ENCODE measurements at regions not wholly inside any gene's neighbourhood (a gene's known extent, or its start where the extent isn't known, plus 50 kb on each side); places are given as distances from the start of the nearest gene placed in this dataset.

GRCh38 chr13:24074678-24075077, 85.8 kb upstream of the SPATA13 start:
- in situ Hi-C loops (cut with HindIII; ENCODE audit: low sequenced_read_pairs), result no loop called here

DNA sequence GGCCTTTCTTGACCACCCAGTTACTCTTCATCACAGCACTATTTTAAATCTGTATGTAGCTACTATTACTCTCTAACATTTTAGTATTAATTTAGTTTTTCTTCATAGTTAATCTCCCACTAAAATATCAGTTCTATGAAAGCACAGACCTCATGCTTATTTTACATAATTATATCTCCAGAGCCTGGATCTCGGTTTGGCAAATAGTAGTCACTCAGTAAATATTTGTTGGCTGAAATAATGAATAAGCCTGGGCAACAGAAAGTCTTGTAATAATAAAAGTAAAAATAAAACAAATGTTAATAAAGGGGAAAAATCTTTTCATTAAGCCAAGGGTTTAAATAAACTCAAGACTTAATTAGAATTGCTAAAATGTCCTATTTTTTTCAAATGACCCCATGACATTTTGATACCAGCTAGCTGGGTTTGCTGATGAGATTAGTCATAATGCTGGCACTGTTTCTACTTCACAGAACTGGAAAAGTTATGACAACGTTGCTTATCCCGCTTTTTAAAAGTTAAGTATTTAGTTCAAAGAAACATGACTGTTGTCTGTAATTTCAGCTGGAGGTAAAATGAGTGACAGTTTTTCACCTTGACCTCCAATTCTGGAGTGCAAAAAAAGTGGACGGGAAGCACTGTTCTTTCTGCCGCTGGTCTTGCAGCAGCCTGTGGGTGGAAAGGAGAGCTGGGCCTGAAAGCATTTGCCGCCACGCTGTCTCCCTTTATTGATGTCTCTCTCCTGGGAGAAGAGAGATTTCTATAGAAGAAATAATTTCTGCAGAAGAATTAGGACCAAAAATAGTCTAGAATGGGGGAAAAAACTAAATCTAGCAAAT, 85.2 kb upstream of the SPATA13 start:
- in situ Hi-C loops (cut with HindIII; ENCODE audit: low sequenced_read_pairs), result no loop called here

- in situ Hi-C loops (cut with HindIII; ENCODE audit: low sequenced_read_pairs), result no loop called here
These were observed 84.4 kb upstream of the SPATA13 start for GRCh38 chr13:24076109-24076508.

GRCh38 chr13:24076636-24077035, 83.9 kb upstream of the SPATA13 start:
- in situ Hi-C loops (cut with HindIII; ENCODE audit: low sequenced_read_pairs), result no loop called here

DNA sequence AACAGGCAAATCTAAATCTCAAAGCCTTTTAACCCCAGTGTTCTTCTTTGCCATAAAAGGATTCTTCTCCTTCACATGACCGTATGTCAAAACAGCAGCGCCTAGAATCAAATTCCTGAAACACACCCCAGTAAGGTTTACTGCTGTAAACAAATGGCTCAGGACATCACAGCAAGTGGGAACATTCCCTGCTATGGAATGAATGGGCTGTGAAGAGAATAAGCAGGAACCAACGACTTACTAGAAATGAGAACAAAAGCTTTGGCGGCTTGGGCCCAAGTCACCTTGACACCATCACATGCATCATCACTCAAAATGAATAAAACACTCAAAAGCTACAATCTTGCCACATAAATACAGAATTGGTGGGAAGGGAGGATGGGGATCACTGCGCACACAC, 80.4 kb upstream of the SPATA13 start:
- in situ Hi-C loops (cut with HindIII; ENCODE audit: low sequenced_read_pairs), result no loop called here

- in situ Hi-C loops (cut with HindIII; ENCODE audit: low sequenced_read_pairs), result no loop called here
These were observed 79.1 kb upstream of the SPATA13 start for GRCh38 chr13:24081387-24081786.

GRCh38 chr13:24083141-24083540, 77.4 kb upstream of the SPATA13 start:
- in situ Hi-C loops (cut with HindIII; ENCODE audit: low sequenced_read_pairs), result no loop called here

DNA sequence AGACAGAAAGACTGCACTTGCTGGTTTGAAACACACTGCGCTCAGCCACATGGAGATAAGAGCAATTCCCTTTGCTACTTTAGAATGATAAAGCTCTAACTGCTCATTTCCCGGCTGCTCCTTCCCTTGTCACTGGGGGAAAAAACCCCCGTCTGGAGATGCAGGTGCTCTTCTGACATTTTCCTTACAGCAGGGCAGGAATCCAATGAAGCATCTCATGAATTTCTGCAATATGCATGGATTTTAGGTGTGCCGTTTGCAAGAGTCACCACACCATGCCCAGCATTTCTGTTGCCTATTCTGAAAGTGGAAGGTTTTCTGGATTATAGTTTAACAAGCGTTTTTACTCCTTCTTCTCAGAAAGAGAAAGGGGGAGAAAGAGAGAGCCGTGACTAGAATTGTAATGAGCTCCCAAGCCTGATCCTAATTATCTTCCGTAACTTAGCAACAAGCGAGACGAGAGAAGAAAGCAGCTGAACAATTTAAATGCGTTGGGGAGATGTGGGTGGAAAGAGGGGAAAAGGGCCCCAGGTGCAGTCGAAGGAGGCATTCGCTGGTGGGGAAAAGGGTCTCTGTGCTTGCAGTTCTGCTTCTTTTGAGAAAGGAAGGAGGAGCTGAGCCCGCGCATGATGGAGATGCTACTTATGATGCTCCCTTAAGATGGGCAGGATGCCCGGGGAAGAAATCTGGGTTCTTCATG, 76.6 kb upstream of the SPATA13 start:
- in situ Hi-C loops (cut with HindIII; ENCODE audit: low sequenced_read_pairs), result no loop called here

DNA sequence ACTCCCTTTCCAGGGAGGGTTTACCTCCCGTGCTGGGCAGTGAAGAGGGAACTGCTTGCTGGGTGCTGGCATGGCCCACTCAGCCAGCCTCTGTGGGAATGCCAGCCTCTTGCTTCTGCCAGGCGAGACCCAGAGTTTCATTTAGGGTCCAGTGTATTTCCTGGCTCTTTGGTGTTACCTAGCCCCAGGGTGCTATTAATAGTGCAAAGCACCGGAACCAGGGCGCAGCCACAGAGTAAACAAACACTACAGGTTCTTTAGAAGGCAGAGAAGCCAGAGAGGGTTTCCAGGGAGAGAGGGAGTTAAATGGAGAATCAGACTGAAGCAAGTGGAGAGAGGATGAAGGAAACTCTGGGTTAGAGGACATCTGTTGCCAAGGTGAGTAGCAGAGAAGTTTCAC, 74.9 kb upstream of the SPATA13 start:
- in situ Hi-C loops (cut with HindIII; ENCODE audit: low sequenced_read_pairs), result no loop called here

DNA sequence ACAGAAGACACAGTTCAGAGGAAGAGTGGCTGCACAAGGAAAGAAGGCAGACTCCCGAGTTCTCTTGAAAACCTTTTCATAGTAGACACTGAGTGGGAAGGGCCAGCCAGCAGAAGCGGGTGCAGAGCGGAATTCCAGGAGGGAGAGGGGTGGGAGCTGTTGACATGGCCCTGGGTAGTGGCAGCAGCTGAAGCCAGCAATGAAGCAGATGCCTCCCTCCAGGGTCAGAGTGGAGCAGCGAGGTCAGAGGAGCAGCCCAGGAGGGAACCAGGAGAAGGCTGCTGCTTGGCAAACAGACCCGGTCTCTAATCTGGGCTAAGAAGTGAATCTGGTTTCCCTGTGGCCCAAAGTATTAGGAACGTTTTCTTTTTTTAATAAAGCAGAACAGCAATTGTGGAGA, 73.9 kb upstream of the SPATA13 start:
- in situ Hi-C loops (cut with HindIII; ENCODE audit: low sequenced_read_pairs), result no loop called here

DNA sequence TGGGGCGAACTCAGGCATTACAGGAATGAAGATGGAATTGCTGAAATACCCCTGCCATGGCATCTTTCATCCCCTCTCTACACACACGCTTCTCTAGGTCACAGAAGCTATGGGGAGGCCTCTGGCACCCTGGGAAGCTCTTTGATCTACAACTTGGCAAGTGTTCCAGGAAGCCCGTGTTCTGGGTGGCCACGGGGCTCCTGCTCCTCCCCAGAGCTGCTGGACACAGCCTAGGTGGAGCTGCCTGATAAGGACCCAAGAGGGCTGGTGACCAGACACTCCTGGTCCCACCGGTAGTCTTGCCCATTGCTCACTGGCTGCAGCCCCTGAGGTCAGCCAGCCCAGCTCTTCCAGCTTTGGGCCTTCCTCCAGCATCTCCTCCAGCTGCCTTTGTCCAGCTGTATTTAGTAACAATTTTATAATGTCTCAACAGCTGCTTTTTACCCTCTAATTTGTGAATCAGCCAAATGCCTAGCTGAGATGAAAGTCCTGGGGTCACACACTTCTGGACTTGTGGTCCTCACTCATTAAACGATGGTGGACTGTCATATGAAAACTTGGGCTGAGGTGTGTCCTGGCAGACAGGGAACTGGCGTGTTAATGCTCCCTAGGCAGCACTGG, 72.8 kb upstream of the SPATA13 start:
- in situ Hi-C loops (cut with HindIII; ENCODE audit: low sequenced_read_pairs), result no loop called here

- in situ Hi-C loops (cut with HindIII; ENCODE audit: low sequenced_read_pairs), result no loop called here
These were observed 70.5 kb upstream of the SPATA13 start for GRCh38 chr13:24090049-24090448.

DNA sequence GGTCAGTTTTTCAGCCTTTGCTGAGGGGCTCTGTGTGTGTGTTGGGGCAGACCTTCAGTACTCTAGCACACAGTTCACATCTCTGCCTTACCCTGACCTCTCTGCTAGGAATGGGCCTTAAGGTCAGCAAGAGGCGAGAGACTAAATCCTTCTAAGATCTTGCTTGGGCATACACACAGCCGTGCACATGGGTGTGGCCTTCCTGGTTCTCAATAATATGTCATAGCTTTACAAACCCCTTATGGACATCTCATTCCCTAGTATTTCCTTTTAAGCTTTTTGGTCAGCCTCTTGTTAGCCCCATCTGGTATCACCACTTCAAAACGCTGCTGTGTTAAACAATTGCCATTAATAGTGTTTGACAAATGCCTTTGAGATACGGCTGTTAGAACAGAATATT, 69.4 kb upstream of the SPATA13 start:
- in situ Hi-C loops (cut with HindIII; ENCODE audit: low sequenced_read_pairs), result no loop called here

DNA sequence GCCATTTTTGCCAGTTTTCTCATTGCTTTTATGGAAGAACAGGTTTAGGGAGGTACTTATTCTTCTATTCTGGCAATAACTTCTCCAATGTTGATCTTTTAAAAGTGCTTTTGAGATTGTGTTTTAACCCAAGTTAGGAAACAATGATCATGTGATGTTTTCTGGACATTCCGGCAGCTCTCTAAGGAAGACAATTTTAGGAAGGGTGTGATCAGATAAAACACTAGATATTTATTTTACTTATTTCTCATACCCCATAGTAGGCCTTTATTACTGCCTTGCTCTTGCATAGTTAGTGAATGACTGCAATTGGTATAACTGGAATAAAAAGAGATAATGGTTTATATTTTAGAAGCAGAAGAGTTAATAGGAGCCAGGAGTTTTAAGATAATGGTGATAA, 68.4 kb upstream of the SPATA13 start:
- in situ Hi-C loops (cut with HindIII; ENCODE audit: low sequenced_read_pairs), result no loop called here

- in situ Hi-C loops (cut with HindIII; ENCODE audit: low sequenced_read_pairs), result no loop called here
These were observed 67.5 kb upstream of the SPATA13 start for GRCh38 chr13:24093047-24093446.

- in situ Hi-C loops (cut with HindIII; ENCODE audit: low sequenced_read_pairs), result no loop called here
These were observed 63.9 kb upstream of the SPATA13 start for GRCh38 chr13:24096659-24097058.

DNA sequence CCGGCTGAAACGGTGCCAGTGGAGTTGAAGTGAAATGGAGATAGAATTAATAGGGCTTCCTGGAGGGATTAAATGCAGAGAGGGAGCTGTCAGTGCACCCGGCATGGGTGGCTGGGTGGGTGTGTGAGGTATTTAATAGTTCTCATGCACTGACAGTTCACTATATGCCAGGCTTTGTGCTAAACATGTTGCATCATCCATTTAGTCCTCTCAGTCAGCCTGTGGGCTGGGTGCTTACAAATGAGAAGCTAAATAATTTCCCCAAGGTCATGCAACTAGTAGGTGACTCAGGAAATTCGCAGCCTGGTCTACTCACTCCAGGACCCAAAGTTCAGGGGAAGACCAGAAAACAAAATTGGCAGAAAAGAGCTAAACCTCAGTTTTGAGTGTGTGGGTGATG, 63.5 kb upstream of the SPATA13 start:
- in situ Hi-C loops (cut with HindIII; ENCODE audit: low sequenced_read_pairs), result no loop called here

DNA sequence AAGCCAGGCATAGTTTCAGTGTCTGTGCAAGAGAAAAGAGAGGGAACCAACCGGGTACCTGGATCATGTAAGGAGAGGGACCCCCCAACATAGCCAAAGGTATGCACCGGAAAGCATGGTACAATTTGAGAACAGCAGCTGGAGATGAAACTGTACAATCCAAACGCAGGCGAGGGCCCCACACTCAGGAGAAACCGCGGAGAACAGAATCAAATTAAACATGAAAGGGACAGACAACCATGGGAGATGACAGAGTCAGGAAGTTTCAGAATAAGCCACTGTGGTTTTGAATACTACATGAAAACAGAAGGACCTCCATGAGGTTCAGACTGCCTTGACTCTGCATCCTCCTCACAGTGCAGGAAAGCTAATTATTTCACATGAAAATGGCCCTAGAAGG, 62.9 kb upstream of the SPATA13 start:
- in situ Hi-C loops (cut with HindIII; ENCODE audit: low sequenced_read_pairs), result no loop called here

GRCh38 chr13:24099490-24099889, 61.0 kb upstream of the SPATA13 start:
- in situ Hi-C loops (cut with HindIII; ENCODE audit: low sequenced_read_pairs), result no loop called here

DNA sequence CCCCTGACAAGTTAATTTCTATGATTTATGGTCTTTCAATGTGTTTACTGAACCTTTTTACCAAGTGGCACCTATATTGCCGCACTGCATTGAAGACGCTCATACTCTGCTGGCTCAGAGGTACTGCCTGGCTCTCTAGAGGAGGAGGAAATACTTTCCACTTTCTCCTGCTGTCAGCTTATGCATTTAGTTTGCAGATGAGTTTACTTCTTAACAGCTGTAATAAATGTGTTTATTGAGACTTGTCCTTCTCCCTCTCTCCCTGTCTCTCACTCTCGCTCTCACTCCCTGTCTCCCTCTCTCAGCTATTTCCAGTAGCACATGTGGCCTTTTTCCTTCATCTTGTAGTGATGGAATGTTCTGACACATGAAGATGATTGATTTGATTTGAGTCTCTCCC, 60.3 kb upstream of the SPATA13 start:
- in situ Hi-C loops (cut with HindIII; ENCODE audit: low sequenced_read_pairs), result no loop called here

- in situ Hi-C loops (cut with HindIII; ENCODE audit: low sequenced_read_pairs), result no loop called here
These were observed 56.6 kb upstream of the SPATA13 start for GRCh38 chr13:24103782-24104372.

DNA sequence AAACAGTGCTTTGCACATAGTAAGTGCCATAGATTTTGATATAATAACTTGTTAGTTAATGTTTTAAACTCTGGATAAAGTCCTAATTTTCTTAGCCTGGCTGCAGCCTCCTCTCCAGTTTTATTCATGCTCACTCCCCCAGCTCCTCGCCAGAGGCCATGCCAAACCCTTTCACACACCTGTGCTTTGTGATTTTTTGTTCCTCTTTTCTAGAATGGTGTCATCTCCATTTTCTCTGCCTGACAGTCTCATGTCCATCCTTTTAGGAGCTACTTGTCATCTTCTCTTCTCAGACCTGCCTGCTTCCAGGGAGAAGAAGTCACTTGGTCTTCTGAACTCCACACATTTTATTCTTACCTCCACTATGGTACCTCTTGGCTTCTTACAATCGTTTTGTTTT, 55.8 kb upstream of the SPATA13 start:
- in situ Hi-C loops (cut with HindIII; ENCODE audit: low sequenced_read_pairs), result no loop called here

Data from endothelial cell of hepatic sinusoid (primary cell).